ENCODE measurements at regions not wholly inside any gene's neighbourhood (a gene's known extent, or its start where the extent isn't known, plus 50 kb on each side); places are given as distances from the start of the nearest gene placed in this dataset.

DNA sequence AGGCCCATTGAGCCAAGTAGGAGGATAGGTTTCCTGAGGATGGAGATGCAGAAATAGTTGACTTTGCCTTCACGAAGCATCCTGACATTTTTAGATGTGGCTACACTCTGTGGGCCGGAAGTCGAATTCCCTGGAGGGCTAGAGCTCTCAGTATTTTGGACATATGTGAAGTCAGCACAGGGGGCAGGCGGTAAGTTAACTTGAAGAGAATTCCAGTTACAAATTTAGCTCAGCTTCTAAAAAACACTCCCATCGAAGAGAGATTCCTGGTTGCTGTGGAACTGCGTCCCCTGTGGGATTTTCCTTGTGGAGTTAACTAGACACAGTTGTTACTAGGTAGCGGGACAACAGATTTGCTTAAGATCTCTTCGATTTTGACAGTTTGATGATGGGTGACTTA is 161.9 kb upstream of the RGMA start:
- TF ChIP-seq POLR2AphosphoS5 (IDR thresholded peaks at IDR 0.05; ENCODE audit: borderline replicate concordance, low read depth, low read length) (no peak), EZH2 (IDR thresholded peaks at IDR 0.05) (no peak)

Data from SK-N-MC (cell line).